Hippocampal formation (tissue), 2 donors: ENCODE measurements at regions not wholly inside any gene's neighbourhood (a gene's known extent, or its start where the extent isn't known, plus 50 kb on each side); places are given as distances from the start of the nearest gene placed in this dataset.
"Not testable (repeated sequence)": the region's sequence is repeated elsewhere in the genome, so short reads cannot be mapped to it uniquely, and the experiment has no call there.

Source experiments
- DNase-seq, 2 donors: peaks; one replicate each; lab custom pipeline; 2025; lab: John Stamatoyannopoulos, UW

DNA sequence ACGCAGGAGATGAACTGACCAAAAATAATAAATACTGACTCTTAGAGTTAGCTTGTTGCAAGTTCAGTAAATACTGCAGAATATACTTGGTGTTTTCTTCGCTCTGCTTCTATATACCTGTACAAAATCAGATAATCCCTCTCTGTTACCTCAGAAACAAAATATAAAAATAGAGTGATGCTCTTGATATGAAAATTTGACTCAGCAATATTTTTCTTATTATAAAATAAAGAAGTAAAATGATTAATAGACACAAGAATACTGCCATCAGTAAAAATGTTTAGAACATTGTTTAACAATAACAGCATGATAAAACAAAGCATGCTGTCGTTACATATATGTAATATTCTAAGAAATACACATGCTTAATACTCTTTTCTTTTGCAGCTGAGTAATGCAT is 1366.9 kb upstream of the EYS start:
- DNase-seq, result no peak

DNA sequence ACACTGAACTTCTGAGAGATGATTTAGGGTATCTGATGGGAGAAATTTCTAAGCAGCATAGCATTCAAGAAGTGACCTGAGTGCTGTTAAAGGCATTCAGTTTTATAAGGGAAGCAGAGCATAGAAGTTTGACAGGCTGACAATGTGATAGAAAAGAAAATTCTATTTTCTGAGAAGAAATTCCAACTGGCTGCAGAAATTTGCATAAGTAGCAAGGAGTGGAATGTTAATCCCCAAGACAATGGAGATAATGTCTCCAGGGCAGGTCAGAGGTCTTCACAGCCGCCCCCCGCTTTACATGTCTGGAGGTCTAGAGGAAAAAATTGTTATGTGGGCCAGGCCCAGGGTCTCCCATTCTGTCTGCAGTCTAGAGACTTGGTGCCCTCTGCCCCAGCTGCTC is 1361.8 kb upstream of the EYS start:
- no peak for DNase-seq

- DNase-seq, result no peak
These were observed 1357.3 kb upstream of the EYS start for GRCh38 chr6:67064323-67064722.

DNA sequence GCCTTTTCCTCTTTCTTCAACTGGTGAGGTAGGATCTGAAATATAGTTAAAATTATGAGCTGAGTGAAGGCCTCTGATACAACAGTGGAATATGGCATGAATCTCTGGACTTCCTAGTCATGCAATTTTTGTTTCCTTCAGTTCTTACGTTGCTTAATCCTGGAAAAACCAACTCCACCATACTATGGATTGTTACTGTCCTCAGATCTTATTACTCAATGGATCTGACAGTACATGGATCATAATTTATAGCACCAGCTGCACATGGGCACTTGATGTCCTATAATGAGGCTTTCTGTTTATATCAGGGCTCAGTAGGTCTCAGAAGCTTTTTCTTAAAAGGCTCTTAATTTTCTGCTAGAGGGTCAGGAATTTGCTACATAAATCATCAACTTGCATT is 1341.0 kb upstream of the EYS start:
- no peak for DNase-seq

GRCh38 chr6:67045076-67045475 is 1338.0 kb upstream of the EYS start:
- no peak for DNase-seq

DNA sequence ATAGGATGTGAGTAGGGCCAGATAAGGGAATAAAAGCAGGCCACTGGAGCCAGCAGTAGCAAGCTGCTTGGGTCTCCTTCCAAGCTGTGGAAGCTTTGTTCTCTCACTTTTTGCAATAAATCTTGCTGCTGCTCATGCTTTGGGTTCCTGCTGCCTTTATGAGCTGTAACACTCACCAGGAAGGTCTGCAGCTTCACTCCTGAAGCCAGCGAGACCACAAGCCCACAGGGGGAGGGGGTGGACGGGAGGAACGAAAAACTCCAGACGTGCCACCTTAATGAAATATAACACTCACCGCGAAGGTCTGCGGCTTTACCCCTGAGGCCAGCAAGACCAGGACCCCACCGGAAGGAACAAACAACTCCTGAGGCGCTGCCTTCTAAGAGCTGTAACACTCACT is 1324.4 kb upstream of the EYS start:
- no peak for DNase-seq

DNA sequence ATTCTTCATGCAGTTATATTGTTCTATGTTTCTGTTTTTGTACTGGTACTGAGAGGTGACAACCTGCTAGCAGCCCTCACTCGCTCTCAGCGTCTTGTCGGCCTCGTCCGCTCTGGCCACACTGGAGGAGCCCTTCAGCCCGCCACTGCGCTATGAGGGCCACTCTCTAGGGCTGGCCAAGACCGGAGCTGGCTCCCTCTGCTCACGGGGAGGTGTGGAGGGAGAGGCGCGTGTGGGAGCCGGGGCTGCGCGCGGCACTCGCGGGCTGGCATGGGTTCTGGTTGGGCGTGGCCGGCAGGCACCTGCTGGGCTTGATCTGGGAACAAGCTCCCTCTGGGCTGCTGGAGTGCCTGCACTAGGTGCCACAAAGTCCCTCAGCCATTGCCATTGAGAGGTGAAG is 1323.8 kb upstream of the EYS start:
- no peak for DNase-seq

DNA sequence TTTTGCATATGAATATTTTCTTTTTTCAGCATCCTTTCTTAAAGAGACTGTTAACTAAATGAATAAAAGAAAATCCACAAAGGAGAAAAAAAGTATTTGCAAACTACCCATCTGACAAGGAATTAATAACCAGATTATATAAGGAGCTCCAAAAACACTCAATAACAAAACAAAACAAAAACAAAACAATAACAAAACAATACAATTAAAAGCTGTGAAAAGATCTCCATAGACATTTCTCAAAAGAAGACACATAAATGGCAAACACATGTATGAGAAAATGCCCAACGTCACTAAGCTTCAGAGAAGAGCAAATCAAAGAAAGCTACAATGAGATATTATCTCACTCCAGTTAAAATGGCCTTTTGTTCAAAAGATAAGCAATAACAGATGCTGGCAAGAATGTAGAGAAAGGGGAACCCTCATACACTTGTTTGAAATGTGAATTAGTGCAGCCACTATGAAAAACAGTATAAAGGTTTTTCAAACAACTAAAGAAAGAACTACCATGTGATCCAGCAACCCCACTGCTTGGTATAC is 1310.0 kb upstream of the EYS start:
- no peak for DNase-seq

GRCh38 chr6:67011441-67011840 is 1304.4 kb upstream of the EYS start:
- DNase-seq, result no peak

DNA sequence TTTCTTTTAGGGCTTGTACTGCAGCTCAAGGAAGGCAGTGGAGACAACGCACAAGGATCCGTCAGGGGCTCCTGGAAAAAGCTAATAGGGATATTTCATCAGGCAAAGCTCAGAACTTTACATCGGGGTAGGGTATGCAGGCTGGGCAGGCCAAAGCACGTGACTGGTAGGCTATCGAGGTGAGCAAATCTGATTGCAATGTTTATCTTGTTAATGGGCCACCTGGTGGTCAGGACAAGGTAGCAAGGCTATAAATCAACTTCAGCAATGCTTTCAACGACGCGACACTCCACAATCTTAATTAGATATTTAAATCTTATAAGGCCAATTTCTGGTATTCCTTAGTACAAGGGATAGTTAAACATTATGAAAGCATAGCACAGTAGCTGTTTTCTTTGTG is 1302.8 kb upstream of the EYS start:
- DNase-seq, result no peak

GRCh38 chr6:67003844-67004243 is 1296.8 kb upstream of the EYS start:
- DNase-seq, result no peak

GRCh38 chr6:67000121-67000520 is 1293.1 kb upstream of the EYS start:
- DNase-seq, result no peak

DNA sequence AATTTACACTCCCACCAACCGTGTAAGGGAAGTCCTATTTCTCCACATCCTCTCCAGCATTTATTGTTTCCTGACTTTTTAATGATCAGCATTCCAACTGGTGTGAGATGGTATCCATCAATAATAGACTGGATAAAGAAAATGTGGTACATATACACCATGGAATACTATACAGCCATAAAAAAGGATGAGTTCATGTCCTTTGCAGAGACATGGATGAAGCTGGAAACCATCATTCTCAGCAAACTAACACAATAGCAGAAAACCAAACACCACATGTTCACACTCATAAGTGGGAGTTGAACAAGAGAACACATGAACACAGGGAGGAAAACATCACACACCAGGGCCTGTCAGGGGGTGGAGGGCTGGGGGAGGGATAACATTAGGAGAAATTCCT is 1290.6 kb upstream of the EYS start:
- DNase-seq, result not testable (repeated sequence)

DNA sequence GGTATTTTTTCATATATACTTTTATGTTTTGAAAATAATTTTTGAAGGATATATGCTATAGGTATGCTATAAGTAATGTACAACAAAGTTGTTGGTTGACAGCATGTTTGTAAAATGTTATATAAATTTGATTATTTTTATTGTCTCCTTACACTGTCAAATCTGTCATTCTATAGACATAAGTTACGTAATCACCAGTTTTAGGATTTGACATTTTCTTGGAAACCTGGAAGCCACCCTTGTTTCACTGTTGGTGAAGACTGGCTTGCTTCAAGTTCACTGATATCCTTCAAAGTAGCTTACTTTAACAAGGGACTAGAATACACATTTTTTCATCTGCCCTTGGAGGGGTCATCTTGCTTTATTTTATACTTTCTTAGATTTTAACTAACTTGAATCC is 1288.6 kb upstream of the EYS start:
- no peak for DNase-seq

DNA sequence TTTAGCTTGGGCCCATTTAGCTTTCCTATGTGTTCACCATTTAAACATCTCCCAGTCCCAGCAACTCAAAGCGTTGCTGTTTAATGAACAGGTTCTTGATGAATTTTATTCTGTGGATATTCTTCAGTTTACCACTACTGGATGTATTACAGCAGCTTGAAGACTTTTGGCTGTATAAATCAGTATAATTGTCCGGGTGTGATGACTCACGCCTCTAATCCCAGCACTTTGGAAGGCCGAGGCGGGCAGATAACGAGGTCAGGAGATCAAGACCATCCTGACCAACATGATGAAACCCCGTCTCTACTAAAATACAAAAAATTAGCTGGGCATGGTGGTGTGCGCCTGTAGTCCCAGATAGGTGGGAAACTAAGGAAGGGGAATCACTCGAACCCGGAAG is 1286.7 kb upstream of the EYS start:
- not testable (repeated sequence) for DNase-seq

- DNase-seq, result no peak
These were observed 1286.2 kb upstream of the EYS start for GRCh38 chr6:66993272-66993671.

- no peak for DNase-seq
These were observed 1285.6 kb upstream of the EYS start for GRCh38 chr6:66992660-66993059.

DNA sequence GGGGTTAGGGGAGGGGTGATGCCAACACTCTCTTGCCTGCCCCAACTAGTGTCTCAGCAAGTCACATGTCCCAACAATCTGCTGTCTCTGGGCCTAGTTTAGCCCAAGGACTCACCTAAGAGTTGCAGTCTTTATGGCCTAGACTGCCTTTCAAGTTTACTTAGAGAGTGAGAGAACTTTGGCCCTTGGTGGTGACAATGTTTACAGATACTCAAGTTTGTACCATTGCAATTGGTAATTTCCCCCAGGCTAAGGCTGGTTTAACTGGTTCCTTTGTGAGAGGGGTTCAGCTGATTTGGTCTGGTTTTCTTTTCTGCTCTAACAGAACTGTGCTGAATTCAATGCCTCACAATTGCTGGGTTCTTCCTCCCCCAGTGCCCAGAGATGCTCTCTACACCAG is 1279.9 kb upstream of the EYS start:
- DNase-seq, result no peak

- no peak for DNase-seq
These were observed 1278.8 kb upstream of the EYS start for GRCh38 chr6:66985816-66986215.

DNA sequence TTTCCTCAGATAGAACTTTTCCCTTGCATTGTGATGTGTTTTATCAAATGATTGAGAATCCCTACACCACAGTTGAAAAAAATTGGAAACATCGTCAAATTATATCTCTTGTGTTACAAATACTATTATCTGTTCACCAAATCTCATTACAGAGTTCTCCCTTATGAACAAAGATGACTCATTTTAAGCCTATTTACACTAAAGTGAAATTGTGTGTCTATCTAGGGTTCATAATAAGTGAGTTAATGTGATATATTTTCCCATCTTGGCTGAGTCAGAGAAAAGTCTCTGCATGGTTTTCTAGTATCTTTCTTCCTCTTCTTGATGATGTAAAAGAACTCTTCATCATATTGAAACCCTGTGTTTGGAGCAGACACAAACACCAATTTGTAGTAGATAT is 1263.3 kb upstream of the EYS start:
- DNase-seq, result no peak

DNA sequence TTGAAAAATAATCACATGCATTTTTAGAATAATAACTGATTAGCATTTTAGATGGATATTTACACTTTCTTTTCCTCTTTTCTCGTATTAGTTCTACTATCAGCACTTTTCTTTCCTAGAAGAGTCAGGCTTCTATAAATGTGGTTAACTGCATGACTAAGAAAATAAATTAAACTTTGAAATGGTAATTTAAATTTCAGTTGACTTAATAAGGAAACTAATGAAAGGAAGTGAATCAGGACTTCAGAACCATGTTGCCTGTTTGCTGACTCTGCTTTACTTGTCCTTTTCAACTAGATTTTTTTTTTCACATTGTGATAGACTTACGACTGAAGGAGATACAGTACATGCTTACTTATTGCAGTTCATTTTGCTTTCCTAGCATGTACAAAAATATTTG is 1258.2 kb upstream of the EYS start:
- no peak for DNase-seq

DNA sequence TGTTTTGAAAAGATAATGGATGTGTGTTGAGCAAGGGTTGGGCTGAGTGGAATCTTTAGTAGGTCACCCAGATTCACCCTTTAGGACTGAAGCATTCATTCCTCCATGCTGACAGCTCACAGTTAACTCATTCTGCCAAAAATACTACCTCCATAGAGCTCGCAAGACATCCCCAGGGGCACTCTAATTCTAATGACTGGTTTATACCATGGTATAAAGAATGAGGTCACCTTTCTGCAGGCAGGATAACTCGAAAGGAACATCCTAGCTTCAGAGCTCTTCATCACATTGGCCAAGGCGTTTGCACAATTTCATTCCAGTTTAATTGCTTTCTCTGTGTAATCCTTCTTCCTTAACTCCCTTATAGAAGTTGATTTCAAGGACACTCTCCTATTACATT is 1257.2 kb upstream of the EYS start:
- DNase-seq, result no peak

- DNase-seq, result no peak
These were observed 1255.1 kb upstream of the EYS start for GRCh38 chr6:66962082-66962481.

GRCh38 chr6:66961191-66961590 is 1254.2 kb upstream of the EYS start:
- no peak for DNase-seq

DNA sequence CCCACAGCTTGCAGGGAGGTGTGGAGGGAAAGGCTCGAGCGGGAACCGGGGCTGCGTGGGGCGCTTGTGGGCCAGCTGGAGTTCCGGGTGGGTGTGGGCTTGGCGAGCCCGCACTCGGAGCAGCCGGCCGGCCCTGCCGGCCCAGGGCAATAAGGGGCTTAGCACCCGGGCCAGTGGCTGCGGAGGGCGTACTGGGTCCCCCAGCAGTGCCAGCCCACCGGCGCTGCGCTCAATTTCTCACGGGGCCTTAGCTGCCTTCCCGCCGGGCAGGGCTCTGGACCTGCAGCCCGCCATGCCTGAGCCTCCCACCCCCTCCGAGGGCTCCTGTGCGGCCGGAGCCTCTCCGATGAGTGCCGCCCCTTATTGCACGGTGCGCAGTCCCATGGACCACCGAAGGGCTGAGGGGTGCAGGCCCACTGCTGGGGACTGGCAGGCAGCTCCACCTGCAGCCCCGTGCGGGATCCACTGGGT is 1242.2 kb upstream of the EYS start:
- no peak for DNase-seq
